CD14-positive monocyte (primary cell): ENCODE measurements at regions not wholly inside any gene's neighbourhood (a gene's known extent, or its start where the extent isn't known, plus 50 kb on each side); places are given as distances from the start of the nearest gene placed in this dataset.

Source experiments
- DNase-seq, 3 donors: peaks; one replicate each; pipeline ENCODE4 v3.0.0-alpha.2; 2011 to 2022
- H2AFZ ChIP-seq: 2 replicates; pipeline ENCODE4 v1.6.0; 2012; ENCODE audit warnings: mild to moderate bottlenecking, low read depth, low read length, inconsistent platforms; ENCODE audit not compliant: insufficient read depth, poor library complexity, severe bottlenecking
- H3K27ac ChIP-seq, 2 donors: 1 replicate in 1 of 2; 2 replicates in 1 of 2; pipeline ENCODE4 v1.5.1; 2012 to 2013; ENCODE audit warnings: low read length in 2 of 2, control low read depth in 1 of 2, inconsistent platforms in 1 of 2, low read depth in 1 of 2, mild to moderate bottlenecking in 1 of 2
- H3K27me3 ChIP-seq, 2 donors: one replicate each; pipeline versions ENCODE4 v1.6.0 to v1.6.1; 2011 to 2013; ENCODE audit warnings: low read length in 2 of 2; ENCODE audit not compliant: control insufficient read depth in 2 of 2, insufficient read depth in 2 of 2
- H3K36me3 ChIP-seq, 2 donors: replicated peaks in 1 of 2; 1 replicate in 1 of 2; 2 replicates in 1 of 2; pipeline versions ENCODE4 v1.5.1 to v1.6.1; 2012 to 2013; ENCODE audit warnings: low read length in 2 of 2, control low read depth in 1 of 2, inconsistent platforms in 1 of 2, mild to moderate bottlenecking in 1 of 2; ENCODE audit not compliant: insufficient read depth in 2 of 2, control insufficient read depth in 1 of 2
- H3K4me1 ChIP-seq, 2 donors: 1 replicate in 1 of 2; 2 replicates in 1 of 2; pipeline versions ENCODE4 v1.5.1 to v1.6.1; 2012 to 2013; ENCODE audit warnings: low read length in 2 of 2, control low read depth in 1 of 2, inconsistent platforms in 1 of 2, mild to moderate bottlenecking in 1 of 2, moderate library complexity in 1 of 2; ENCODE audit not compliant: insufficient read depth in 2 of 2, control insufficient read depth in 1 of 2
- H3K4me2 ChIP-seq: replicated peaks from 2 replicates; pipeline ENCODE3; 2012; ENCODE audit warnings: low read length, moderate library complexity, mild to moderate bottlenecking; ENCODE audit not compliant: poor library complexity, severe bottlenecking; ENCODE audit errors: extremely low read depth
- H3K4me3 ChIP-seq, 3 experiments: fragments of 200-600 bp in 1 of 3; sonication (generic) in 1 of 3; replicated peaks in 1 of 3; 1 replicate in 2 of 3; 2 replicates in 1 of 3; pipeline ENCODE4 v1.5.1; 2011 to 2013; ENCODE audit warnings: low read length in 3 of 3, mild to moderate bottlenecking in 3 of 3, control low read depth in 2 of 3, low read depth in 2 of 3, inconsistent platforms in 1 of 3, moderate library complexity in 1 of 3
- H3K79me2 ChIP-seq: 2 replicates; pipeline ENCODE4 v1.6.0; 2012; ENCODE audit warnings: mild to moderate bottlenecking, control low read depth, inconsistent platforms, low read length, moderate library complexity; ENCODE audit not compliant: insufficient read depth
- H3K9ac ChIP-seq: 2 replicates; pipeline ENCODE4 v1.6.0; 2017; ENCODE audit warnings: low read length, mild to moderate bottlenecking; ENCODE audit not compliant: insufficient read depth, poor library complexity, severe bottlenecking
- H3K9me3 ChIP-seq, 2 donors: replicated peaks in 1 of 2; 1 replicate in 1 of 2; 2 replicates in 1 of 2; pipeline versions ENCODE4 v1.5.1 to v1.6.1; 2012 to 2013; ENCODE audit warnings: low read length in 2 of 2, control low read depth in 1 of 2; ENCODE audit not compliant: control insufficient read depth in 1 of 2, insufficient read depth in 1 of 2
- H4K20me1 ChIP-seq: 2 replicates; pipeline ENCODE4 v1.6.0; 2012; ENCODE audit warnings: mild to moderate bottlenecking, low read length, control low read depth, moderate library complexity; ENCODE audit not compliant: insufficient read depth
- H3K27ac Mint-ChIP-seq, 7 donors: one replicate each; pipeline ENCODE4 v1.8.0; 2020; ENCODE audit warnings: mild to moderate bottlenecking in 7 of 7, mixed read lengths in 7 of 7, moderate library complexity in 6 of 7, inconsistent platforms in 2 of 7
- H3K27me3 Mint-ChIP-seq, 3 donors: one replicate each; pipeline ENCODE4 v1.8.0; 2021 to 2022; ENCODE audit warnings: low read depth in 3 of 3, mild to moderate bottlenecking in 3 of 3, mixed read lengths in 3 of 3, moderate library complexity in 3 of 3, inconsistent platforms in 1 of 3
- H3K36me3 Mint-ChIP-seq, 2 donors: one replicate each; pipeline ENCODE4 v1.8.0; 2020; ENCODE audit warnings: mixed read lengths in 2 of 2, inconsistent platforms in 1 of 2, mild to moderate bottlenecking in 1 of 2
- H3K4me1 Mint-ChIP-seq: one replicate; pipeline ENCODE4 v1.8.0; 2020; ENCODE audit warnings: mild to moderate bottlenecking, mixed read lengths
- H3K4me3 Mint-ChIP-seq, 2 donors: one replicate each; pipeline ENCODE4 v1.8.0; 2020; ENCODE audit warnings: mild to moderate bottlenecking in 2 of 2, mixed read lengths in 2 of 2, moderate library complexity in 1 of 2
- H3K9me3 Mint-ChIP-seq, 7 donors: one replicate each; pipeline ENCODE4 v1.8.0; 2020 to 2022; ENCODE audit warnings: mixed read lengths in 7 of 7, mild to moderate bottlenecking in 6 of 7, moderate library complexity in 6 of 7, inconsistent platforms in 2 of 7
- WGBS: methylation state at CpG from one replicate; pipeline ENCODE4 v1.1.5; 2013; ENCODE audit warnings: missing lambda C conversion rate; ENCODE audit not compliant: insufficient coverage; 5-methylcytosine and 5-hydroxymethylcytosine counted together
- intact Hi-C, 2 donors: fragments of 100-400 bp; cut with micrococcal nuclease; formaldehyde crosslinking; loops; one replicate each; pipeline versions ENCODE4 v1.15.0 to v1.15.1; 2023
- TF ChIP-seq, protein P1 (sequence below): fragments of 200-600 bp; IDR thresholded peaks from one replicate; pipeline ENCODE4 v1.8.0; 2022; ENCODE audit warnings: antibody characterized with exemption, mild to moderate bottlenecking

DNA sequence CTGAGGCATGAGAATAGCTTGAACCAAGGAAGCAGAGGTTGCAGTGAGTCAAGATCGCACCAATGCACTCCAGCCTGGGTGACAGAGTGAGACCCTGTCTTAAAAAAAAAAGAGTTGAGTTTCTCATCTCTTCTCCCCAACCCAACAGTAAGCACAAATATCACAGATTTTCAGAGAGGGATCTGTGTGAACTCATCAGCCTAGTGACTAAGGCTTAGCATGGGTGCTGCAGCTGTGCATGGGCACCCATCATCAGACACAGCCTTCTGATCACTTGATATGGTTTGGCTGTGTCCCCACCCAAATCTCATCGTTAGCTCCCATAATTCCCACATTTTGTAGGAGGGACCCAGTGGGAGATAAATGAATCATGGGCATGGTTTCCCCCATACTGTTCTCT is 298.9 kb downstream of the PCNX1 start:
- TF ChIP-seq, protein P1, sequence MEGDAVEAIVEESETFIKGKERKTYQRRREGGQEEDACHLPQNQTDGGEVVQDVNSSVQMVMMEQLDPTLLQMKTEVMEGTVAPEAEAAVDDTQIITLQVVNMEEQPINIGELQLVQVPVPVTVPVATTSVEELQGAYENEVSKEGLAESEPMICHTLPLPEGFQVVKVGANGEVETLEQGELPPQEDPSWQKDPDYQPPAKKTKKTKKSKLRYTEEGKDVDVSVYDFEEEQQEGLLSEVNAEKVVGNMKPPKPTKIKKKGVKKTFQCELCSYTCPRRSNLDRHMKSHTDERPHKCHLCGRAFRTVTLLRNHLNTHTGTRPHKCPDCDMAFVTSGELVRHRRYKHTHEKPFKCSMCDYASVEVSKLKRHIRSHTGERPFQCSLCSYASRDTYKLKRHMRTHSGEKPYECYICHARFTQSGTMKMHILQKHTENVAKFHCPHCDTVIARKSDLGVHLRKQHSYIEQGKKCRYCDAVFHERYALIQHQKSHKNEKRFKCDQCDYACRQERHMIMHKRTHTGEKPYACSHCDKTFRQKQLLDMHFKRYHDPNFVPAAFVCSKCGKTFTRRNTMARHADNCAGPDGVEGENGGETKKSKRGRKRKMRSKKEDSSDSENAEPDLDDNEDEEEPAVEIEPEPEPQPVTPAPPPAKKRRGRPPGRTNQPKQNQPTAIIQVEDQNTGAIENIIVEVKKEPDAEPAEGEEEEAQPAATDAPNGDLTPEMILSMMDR, result no peak
- Histone ChIP-seq H3K36me3 (no peaks in the 10 kb centered on the region), H3K9me3 (no peaks in the 10 kb centered on the region), H3K4me2 (no peak overlapping the region), H3K79me2 (no peaks in the 10 kb centered on the region), H3K4me3 (no peak overlapping the region), H2AFZ (no peak overlapping the region), H3K27ac (no peak overlapping the region), H3K9ac (no peak overlapping the region), H3K4me1 (no peaks in the 10 kb centered on the region), H4K20me1 (no peaks in the 10 kb centered on the region), H3K27me3 (no peaks in the 10 kb centered on the region)
- Mint-ChIP-seq H3K36me3 (no peaks in the 10 kb centered on the region), H3K9me3 (peaks cover 0 to 9% (median 2%) of the 10 kb centered on the region in 7 donors), H3K4me3 (no peak overlapping the region), H3K4me1 (no peaks in the 10 kb centered on the region), H3K27ac (no peak overlapping the region), H3K27me3 (peaks cover 2 to 10% (median 3%) of the 10 kb centered on the region in 3 donors)
- no peak for DNase-seq
- intact Hi-C loops, result no loop called here
- no CpG with 5 or more reads among the region's 2 CpGs for WGBS

DNA sequence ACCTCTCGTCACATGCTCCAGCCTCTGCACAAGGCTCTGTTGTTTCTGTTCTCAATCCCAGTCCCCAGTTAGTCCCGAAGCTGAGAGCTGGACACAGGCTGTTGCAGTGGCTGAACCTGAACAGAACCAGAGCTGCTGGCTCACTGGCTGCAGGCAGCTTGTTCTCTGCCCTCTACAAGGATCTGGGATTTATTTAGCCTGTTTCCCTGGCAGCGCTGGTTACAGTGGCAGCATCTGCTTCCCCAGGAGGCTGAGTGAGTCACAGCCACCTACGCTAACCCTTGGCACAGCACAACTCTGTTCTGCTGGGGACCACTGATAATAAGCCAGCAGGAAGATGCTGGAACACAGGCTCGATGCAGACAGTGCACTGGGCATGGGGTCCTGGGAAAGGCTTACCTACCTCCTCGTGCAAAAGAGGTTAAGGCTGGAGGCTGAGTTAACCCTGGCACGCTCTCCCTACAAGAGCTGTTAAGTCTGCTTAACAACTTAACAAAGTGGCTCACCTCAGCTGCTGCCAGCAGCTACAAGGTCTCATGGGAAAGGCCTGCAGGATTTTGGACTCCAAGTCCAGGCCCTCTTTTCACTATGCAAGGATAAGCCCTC is 299.6 kb downstream of the PCNX1 start:
- peaks cover 0 to 9% (median 2%) of the 10 kb centered on the region in 7 donors for H3K9me3 Mint-ChIP-seq
- no peak overlapping the region for H3K9ac ChIP-seq
- peaks cover 2 to 10% (median 3%) of the 10 kb centered on the region in 3 donors for H3K27me3 Mint-ChIP-seq
- no peaks in the 10 kb centered on the region for H3K79me2 ChIP-seq
- no peak for DNase-seq
- H3K27ac Mint-ChIP-seq, result no peak overlapping the region
- no peak overlapping the region for H2AFZ ChIP-seq
- H3K36me3 ChIP-seq, result no peaks in the 10 kb centered on the region
- no peaks in the 10 kb centered on the region for H3K36me3 Mint-ChIP-seq
- no peak overlapping the region for H3K4me3 Mint-ChIP-seq
- no peaks in the 10 kb centered on the region for H3K9me3 ChIP-seq
- no peaks in the 10 kb centered on the region for H3K4me1 ChIP-seq
- no peaks in the 10 kb centered on the region for H3K27me3 ChIP-seq
- no peaks in the 10 kb centered on the region for H3K4me1 Mint-ChIP-seq
- intact Hi-C loops, result no loop called here
- no peak overlapping the region for H3K27ac ChIP-seq
- H4K20me1 ChIP-seq, result no peaks in the 10 kb centered on the region
- H3K4me2 ChIP-seq, result no peak overlapping the region
- 95% methylated on average over 6 of the region's 7 CpGs for WGBS
- H3K4me3 ChIP-seq, result no peak overlapping the region
- TF ChIP-seq, protein P1, result no peak
